DMS153 treated with DMSO at 0.1 percent for 48 hours (cell line): ENCODE measurements at regions not wholly inside any gene's neighbourhood (a gene's known extent, or its start where the extent isn't known, plus 50 kb on each side); places are given as distances from the start of the nearest gene placed in this dataset.

Experiments used
- DNase-seq: peaks from one replicate; lab custom pipeline; 2025; ENCODE audit not compliant: unreplicated experiment; lab: John Stamatoyannopoulos, UW

GRCh38 chr7:115709664-115710063, 320.9 kb downstream of the TFEC start:
- DNase-seq, result no peak

- no peak for DNase-seq
Measured at GRCh38 chr7:115708013-115708341, 322.6 kb downstream of the TFEC start.

- peak; percentile 81 for DNase-seq
Measured at GRCh38 chr7:115707258-115708012, 323.1 kb downstream of the TFEC start.

DNA sequence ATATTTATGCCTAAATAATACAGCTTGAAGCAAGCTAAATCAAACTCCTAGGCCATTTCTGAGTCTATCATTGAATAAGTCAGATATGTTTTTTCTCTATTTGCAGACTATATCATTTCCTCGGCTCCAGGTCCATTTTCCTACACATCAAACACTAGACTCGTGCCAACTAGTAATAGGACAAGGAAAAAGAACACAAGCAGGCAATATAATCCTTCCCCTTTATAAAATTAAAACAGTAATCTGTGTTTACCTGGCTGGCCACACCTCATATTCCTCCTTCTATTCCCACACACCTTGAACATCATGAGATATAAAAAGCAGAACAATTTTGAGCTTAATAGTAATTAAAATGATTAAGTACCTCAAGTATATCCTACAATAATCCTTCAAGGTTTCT, 325.7 kb downstream of the TFEC start:
- no peak for DNase-seq

GRCh38 chr7:115701141-115701540, 329.4 kb downstream of the TFEC start:
- DNase-seq, result no peak

DNA sequence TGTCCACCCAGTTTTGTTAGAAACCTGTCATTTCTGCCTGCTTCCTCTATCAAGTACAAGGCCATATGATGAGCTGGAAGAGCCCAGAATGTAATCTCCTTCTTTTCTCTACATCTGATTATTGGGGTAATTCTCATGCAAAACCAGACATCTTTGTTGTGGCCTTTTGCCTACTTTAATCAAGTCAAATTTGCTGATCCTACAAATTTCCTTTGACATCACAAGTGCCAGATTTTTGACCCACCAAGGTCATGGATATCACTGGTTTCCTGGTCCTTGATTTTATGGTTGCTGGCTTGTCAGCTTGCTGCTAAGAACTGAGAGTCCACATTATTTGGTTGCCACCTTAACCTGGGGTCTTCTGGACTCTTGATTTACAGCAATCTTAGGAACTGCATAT, 336.1 kb downstream of the TFEC start:
- DNase-seq, result no peak

GRCh38 chr7:115693779-115694178, 336.8 kb downstream of the TFEC start:
- no peak for DNase-seq

GRCh38 chr7:115689941-115690340, 340.6 kb downstream of the TFEC start:
- no peak for DNase-seq

GRCh38 chr7:115683093-115683492, 347.5 kb downstream of the TFEC start:
- DNase-seq, result no peak

- DNase-seq, result no peak
Measured at GRCh38 chr7:115682507-115682906, 348.1 kb downstream of the TFEC start.

GRCh38 chr7:115680921-115681320, 349.6 kb downstream of the TFEC start:
- DNase-seq, result no peak

DNA sequence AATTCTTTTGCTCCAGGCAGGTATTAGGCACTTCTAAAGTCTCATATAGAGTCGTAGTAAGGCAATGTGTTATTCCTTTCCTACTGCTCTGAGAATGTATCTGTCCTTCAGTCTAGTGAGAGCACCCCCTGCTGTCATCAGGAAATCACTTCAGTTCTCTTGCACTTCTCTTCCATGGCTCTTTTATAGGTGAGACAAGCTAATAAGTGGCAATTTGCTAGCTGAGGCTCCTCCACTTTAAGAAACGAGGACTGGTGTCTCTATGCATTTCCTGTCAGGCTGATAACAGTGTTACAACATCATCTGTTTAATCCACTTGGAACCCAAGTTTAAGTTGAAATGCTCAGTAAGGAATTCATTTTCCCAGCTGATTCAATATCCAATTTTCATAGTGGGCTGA, 350.6 kb downstream of the TFEC start:
- no peak for DNase-seq

DNA sequence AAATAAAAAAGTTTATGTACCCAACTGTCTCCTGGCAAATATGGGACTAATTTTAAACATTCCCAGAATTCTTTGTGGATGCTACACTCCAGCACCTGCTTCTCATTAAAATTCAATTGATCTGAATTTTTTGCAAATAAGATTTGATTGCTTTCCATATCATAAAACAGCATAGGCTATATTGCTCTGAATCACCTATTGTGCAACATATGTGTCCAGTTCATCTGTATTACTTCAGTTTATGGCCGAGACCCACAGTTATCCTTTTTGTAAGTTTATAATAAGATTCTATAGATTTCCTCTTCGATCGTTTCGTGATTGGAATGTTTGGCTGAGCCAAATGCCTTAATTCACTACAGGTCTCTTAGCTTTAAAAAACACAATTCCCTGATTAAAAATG, 351.1 kb downstream of the TFEC start:
- no peak for DNase-seq

DNA sequence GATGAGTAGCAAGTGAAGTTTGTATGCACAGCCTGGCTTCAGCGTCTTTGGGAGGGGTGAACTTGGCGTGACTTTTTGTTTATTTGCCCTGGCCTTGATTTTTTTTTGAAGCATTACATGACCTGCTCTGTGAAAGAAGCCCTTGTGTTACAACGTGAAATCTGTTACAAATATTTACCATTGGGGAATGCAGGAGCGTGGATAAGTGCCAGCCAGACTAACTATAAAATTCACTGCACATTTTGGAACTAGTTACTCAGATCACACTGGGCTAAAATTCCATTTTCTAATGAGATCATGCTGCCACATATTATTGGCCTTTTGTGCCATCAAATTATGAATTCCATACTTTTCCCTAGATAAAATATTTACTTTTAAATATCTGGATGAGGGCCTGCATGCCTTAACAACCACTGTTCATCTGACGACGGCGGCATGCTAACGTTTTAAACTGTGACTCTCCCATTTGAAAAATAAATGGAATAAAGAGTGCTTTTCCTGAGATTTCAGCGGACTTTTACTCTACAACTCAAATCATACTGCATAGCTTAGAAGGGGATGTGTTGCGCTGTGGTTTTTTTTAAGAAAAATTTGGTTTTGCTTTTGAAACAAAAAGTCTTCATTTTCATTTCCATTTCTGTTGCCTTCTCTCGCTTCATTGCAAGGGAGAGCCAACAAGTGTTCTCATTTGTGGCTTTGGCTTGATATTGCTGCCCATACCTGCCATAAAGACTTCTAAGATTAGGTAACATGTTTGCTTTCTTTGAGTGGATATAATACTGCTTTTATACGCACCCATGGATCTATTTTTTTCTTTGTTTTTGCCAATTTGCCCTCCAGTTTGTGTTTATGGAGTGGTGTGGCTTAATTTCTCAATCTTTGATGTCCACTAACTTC, 352.2 kb downstream of the TFEC start:
- DNase-seq, result peak; percentile 36

DNA sequence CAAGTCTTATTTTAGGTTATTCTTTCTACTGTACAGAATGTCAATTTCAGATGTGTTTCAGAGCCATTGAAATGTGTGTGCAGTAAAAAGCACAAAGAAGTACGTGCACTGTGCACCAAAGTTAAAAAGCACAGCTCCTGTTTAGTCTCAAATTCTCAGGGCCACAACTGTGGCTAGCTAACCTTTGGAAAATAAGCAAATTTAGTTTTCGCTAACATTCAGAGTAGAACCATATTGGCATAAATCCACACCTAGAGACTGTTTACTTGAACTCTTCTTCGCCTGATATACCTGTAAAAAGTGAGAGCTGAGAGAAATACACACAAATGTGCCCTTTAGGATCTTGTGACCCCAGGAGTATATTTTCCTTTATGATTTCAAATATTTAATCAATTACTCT, 353.9 kb downstream of the TFEC start:
- DNase-seq, result no peak

GRCh38 chr7:115676080-115676479, 354.5 kb downstream of the TFEC start:
- peak; percentile 76 for DNase-seq

GRCh38 chr7:115674467-115675024, 356.0 kb downstream of the TFEC start:
- DNase-seq, result no peak

GRCh38 chr7:115672024-115672423, 358.5 kb downstream of the TFEC start:
- DNase-seq, result no peak

DNA sequence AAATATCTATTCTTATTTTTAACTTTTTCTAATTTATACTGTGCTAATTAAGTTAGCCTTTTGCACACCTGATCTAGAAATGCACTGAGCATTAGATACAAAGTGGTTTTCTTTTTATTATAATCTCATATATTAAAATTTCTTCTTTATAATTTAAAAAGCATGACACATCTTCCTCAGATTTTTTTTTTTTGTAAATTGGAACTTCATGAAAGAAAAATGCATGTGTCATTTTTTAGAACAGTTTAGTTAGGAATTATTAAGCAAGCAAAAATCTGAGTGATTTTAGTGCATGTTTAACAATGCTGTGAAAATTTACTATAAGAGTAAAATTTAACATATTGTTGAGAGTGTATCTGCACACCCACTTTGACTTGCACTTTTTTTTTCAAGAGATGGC, 367.9 kb downstream of the TFEC start:
- DNase-seq, result no peak

DNA sequence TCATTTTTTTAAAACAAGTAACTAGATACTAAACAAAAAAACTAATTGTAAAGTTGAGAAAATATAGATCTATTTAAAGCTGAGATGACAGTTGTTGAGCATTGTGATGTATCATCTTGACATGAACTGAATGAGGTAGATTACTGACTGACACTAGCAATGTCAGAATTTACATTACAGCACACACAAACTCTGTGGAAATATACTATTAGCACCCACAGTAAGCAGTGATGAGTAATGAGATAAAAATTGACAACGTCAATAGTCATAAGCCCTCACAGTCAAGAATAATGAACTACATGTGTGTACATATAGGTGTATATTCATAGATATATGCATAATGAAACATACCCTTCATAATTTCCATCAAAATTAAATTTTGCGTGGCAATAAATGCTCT, 368.4 kb downstream of the TFEC start:
- no peak for DNase-seq

- no peak for DNase-seq
Measured at GRCh38 chr7:115658223-115658622, 372.3 kb downstream of the TFEC start.
